Right atrium auricular region (tissue), 2 donors: ENCODE measurements at regions not wholly inside any gene's neighbourhood (a gene's known extent, or its start where the extent isn't known, plus 50 kb on each side); places are given as distances from the start of the nearest gene placed in this dataset.
"Not testable (repeated sequence)": the region's sequence is repeated elsewhere in the genome, so short reads cannot be mapped to it uniquely, and the experiment has no call there.

Experiments used
- DNase-seq: peaks from one replicate; pipeline ENCODE4 v3.0.0-alpha.2; 2019; ENCODE audit warnings: low spot score
- H3K27ac ChIP-seq, 2 donors: fragments of 200-600 bp; sonication (generic); 1 replicate in 1 of 2; 2 replicates in 1 of 2; pipeline ENCODE4 v1.5.1; 2016 to 2019
- H3K27me3 ChIP-seq, 2 donors: fragments of 200-600 bp; sonication (generic); one replicate each; pipeline versions ENCODE4 v1.5.1 to v1.6.0; 2017 to 2019
- H3K36me3 ChIP-seq: fragments of 200-600 bp; sonication (generic); one replicate; pipeline ENCODE4 v1.5.1; 2016
- H3K4me1 ChIP-seq, 2 donors: fragments of 200-600 bp; sonication (generic); one replicate each; pipeline versions ENCODE4 v1.5.1 to v1.6.0; 2017 to 2019
- H3K4me3 ChIP-seq, 2 donors: fragments of 200-600 bp; sonication (generic); 1 replicate in 1 of 2; 2 replicates in 1 of 2; pipeline ENCODE4 v1.5.1; 2017 to 2019; ENCODE audit warnings: mild to moderate bottlenecking in 1 of 2, moderate library complexity in 1 of 2
- H3K9me3 ChIP-seq, 2 donors: fragments of 200-600 bp; sonication (generic); one replicate each; pipeline ENCODE4 v1.5.1; 2019
- TF ChIP-seq, protein P1 (sequence below), 2 donors: fragments of 200-600 bp; sonication (generic); IDR thresholded peaks; one replicate each; pipeline ENCODE4 v1.5.1; 2019; ENCODE audit warnings: antibody characterized with exemption in 2 of 2

GRCh38 chr12:131365821-131366260, 345.0 kb upstream of the SFSWAP start:
- no peaks in the 10 kb centered on the region for H3K36me3 ChIP-seq

DNA sequence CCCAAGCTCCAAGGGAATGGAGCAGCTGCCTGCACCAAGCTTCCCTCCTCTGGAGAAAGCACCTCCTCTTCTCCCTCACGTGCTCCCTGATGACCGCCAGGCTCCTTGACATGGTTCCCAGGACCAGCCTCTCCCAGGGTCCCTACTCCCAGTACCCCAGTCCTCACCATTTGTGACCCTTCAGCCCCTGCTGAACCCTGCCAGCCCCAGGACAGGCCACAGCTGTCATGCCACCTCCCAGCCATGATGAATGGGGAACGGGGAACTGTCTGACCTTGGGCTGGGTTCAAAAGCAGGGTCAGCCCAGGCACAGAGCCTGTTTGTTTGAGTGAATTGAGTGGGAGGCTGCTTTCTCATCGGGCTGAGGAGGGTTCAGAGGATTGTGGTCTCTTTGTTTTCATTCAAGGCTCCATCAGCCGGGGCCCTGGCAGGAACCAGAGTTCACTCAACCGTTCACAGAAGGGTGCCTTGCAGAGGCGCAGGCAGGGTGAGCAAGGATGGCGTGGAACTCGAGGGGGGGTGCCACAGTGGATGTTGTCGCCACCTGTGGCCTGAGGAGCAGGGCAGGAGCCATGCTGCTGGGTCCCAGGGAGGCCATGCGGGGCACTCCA, 344.5 kb upstream of the SFSWAP start:
- Histone ChIP-seq H3K36me3 (no peaks in the 10 kb centered on the region), H3K4me1 (no peaks in the 10 kb centered on the region), H3K4me3 (no peak overlapping the region), H3K27me3 (no peaks in the 10 kb centered on the region), H3K9me3 (no peaks in the 10 kb centered on the region), H3K27ac (no peak overlapping the region)
- DNase-seq, result no peak
- TF ChIP-seq, protein P1, sequence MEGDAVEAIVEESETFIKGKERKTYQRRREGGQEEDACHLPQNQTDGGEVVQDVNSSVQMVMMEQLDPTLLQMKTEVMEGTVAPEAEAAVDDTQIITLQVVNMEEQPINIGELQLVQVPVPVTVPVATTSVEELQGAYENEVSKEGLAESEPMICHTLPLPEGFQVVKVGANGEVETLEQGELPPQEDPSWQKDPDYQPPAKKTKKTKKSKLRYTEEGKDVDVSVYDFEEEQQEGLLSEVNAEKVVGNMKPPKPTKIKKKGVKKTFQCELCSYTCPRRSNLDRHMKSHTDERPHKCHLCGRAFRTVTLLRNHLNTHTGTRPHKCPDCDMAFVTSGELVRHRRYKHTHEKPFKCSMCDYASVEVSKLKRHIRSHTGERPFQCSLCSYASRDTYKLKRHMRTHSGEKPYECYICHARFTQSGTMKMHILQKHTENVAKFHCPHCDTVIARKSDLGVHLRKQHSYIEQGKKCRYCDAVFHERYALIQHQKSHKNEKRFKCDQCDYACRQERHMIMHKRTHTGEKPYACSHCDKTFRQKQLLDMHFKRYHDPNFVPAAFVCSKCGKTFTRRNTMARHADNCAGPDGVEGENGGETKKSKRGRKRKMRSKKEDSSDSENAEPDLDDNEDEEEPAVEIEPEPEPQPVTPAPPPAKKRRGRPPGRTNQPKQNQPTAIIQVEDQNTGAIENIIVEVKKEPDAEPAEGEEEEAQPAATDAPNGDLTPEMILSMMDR (IDR thresholded peaks at IDR 0.05), result no peak

More at GRCh38 chr12:131365821-131366260, 345.0 kb upstream of the SFSWAP start:
- TF ChIP-seq, protein P1 (IDR thresholded peaks at IDR 0.05), result no peak
- Histone ChIP-seq H3K9me3 (no peaks in the 10 kb centered on the region), H3K27me3 (no peaks in the 10 kb centered on the region), H3K4me3 (no peak overlapping the region), H3K27ac (no peak overlapping the region), H3K4me1 (no peaks in the 10 kb centered on the region)
- no peak for DNase-seq

- H3K4me3 ChIP-seq, H3K27me3 ChIP-seq, H3K4me1 ChIP-seq, H3K36me3 ChIP-seq, H3K9me3 ChIP-seq, DNase-seq, H3K27ac ChIP-seq: not testable (repeated sequence)
Measured at GRCh38 chr12:131367067-131367982, 343.6 kb upstream of the SFSWAP start.

GRCh38 chr12:131367983-131368667, 342.8 kb upstream of the SFSWAP start:
- H3K9me3 ChIP-seq, result no peaks in the 10 kb centered on the region
- no peak for DNase-seq
- H3K36me3 ChIP-seq, result no peaks in the 10 kb centered on the region
- no peaks in the 10 kb centered on the region for H3K4me1 ChIP-seq
- TF ChIP-seq, protein P1 (IDR thresholded peaks at IDR 0.05), result no peak
- no peaks in the 10 kb centered on the region for H3K27me3 ChIP-seq
- H3K4me3 ChIP-seq, result no peak overlapping the region
- no peak overlapping the region for H3K27ac ChIP-seq

DNA sequence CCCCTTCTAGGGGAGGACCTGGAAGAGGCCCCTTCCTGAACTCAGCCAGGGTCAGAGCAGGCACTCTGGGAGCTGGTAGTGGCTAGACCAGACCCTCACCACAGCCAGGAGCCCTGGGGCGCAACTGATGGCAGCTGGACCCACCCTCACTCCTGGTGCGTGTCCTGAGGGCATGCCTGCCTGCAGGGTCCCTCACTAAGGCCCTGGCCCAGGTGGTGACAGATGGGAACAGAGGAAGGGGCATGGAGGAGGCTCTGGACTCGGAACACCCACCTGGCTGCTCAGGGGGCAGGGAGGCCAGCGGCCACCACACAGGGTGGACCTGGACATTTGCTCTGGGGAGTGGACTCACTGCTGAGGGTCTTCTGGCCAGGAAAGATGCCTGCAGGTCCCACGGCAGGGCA, 342.2 kb upstream of the SFSWAP start:
- DNase-seq, result no peak
- Histone ChIP-seq H3K27me3 (no peaks in the 10 kb centered on the region), H3K9me3 (no peaks in the 10 kb centered on the region), H3K36me3 (no peaks in the 10 kb centered on the region), H3K4me1 (no peaks in the 10 kb centered on the region), H3K4me3 (no peak overlapping the region), H3K27ac (no peak overlapping the region)
- TF ChIP-seq, protein P1 (IDR thresholded peaks at IDR 0.05), result no peak
